Neutrophil (primary cell): ENCODE measurements at regions not wholly inside any gene's neighbourhood (a gene's known extent, or its start where the extent isn't known, plus 50 kb on each side); places are given as distances from the start of the nearest gene placed in this dataset.
"Not testable (repeated sequence)": the region's sequence is repeated elsewhere in the genome, so short reads cannot be mapped to it uniquely, and the experiment has no call there.

Experiments used
- H3K27ac ChIP-seq: fragments of 200-600 bp; sonication (generic); 2 replicates; pipeline ENCODE4 v1.5.1; 2016; ENCODE audit warnings: mild to moderate bottlenecking, moderate library complexity
- H3K27me3 ChIP-seq: fragments of 200-600 bp; sonication (generic); 2 replicates; pipeline ENCODE4 v1.6.0; 2016; ENCODE audit warnings: mild to moderate bottlenecking
- H3K36me3 ChIP-seq: fragments of 200-600 bp; sonication (generic); 2 replicates; pipeline ENCODE4 v1.5.1; 2017
- H3K4me1 ChIP-seq, 2 experiments: fragments of 200-600 bp in 1 of 2; sonication (generic) in 1 of 2; 1 replicate in 1 of 2; 2 replicates in 1 of 2; pipeline versions ENCODE4 v1.5.1 to v1.6.1; 2013 to 2016; ENCODE audit warnings: low read depth in 1 of 2, low read length in 1 of 2, mild to moderate bottlenecking in 1 of 2, moderate library complexity in 1 of 2; ENCODE audit not compliant: control insufficient read depth in 1 of 2, insufficient read depth in 1 of 2
- H3K4me3 ChIP-seq, 2 experiments: fragments of 200-600 bp in 1 of 2; sonication (generic) in 1 of 2; 1 replicate in 1 of 2; 2 replicates in 1 of 2; pipeline ENCODE4 v1.5.1; 2013 to 2016; ENCODE audit warnings: low read depth in 1 of 2, low read length in 1 of 2, mild to moderate bottlenecking in 1 of 2, moderate library complexity in 1 of 2
- H3K9me3 ChIP-seq: fragments of 200-600 bp; sonication (generic); 2 replicates; pipeline ENCODE4 v1.5.1; 2016
- CTCF ChIP-seq: fragments of 200-600 bp; sonication (generic); IDR thresholded peaks from 2 replicates; pipeline ENCODE4 v1.5.1; 2016; ENCODE audit warnings: antibody characterized with exemption

GRCh38 chr6:11423667-11424066 is 113.9 kb upstream of the TMEM170B start:
- H3K36me3 ChIP-seq = no peaks in the 10 kb centered on the region
- TF ChIP-seq CTCF = no peak
- H3K27ac ChIP-seq = no peak overlapping the region
- H3K4me3 ChIP-seq = no peak overlapping the region
- no peaks in the 10 kb centered on the region for H3K4me1 ChIP-seq
- no peaks in the 10 kb centered on the region for H3K27me3 ChIP-seq
- H3K9me3 ChIP-seq = no peaks in the 10 kb centered on the region

DNA sequence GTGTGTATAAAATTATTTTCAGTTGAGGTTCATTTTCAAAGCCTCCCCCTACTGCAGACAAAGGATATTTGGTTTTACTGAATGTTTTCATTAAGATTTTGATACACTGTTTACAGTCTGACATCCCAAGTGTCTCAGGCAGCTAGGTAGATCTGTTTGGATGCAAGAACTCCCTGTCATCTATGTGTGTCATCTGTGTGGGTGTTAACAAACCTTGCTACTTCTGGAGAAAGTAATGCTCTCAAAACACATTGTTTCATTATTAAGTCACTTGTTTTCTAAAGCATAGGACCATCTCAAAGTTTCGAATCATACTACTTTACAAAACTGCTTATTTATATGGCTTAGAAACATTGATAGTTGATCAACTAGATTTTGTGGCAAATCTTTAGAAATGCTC is 114.5 kb upstream of the TMEM170B start:
- no peak overlapping the region for H3K27ac ChIP-seq
- H3K4me1 ChIP-seq = no peaks in the 10 kb centered on the region
- H3K9me3 ChIP-seq = no peaks in the 10 kb centered on the region
- no peak for TF ChIP-seq CTCF
- H3K4me3 ChIP-seq = no peak overlapping the region
- no peaks in the 10 kb centered on the region for H3K36me3 ChIP-seq
- H3K27me3 ChIP-seq = no peaks in the 10 kb centered on the region

DNA sequence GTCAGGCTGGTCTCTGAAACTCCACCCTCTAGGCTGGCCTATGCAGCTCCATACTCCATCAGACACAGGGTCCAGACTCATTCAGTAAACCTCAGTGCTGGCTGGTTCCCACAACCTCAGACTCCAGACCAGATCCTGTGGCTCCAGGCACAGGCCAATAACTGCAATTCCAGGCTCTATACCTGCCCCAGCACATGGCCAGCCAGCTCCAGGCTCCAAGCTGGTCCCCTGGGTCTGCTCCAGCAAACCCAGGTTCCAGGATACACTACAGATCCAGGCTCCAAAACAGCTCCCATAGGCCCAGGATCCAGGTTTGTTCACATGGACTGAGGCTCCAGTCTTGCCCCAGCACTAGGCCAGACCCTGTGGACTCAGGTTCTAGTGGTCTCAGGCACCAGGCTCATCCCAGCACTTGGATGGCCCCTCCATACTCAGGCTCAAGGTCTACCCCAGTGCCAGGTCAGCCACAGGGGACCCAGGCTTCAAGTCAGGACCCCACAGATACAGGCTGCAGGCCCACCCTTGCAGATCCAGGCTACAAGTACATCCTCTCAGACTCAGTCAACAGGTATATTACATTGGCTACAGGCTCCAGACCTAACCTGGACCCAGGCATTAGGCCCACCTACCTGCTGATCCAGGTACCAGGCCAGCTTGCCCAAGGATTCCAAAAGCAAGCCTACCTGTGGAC is 117.6 kb upstream of the TMEM170B start:
- Histone ChIP-seq H3K4me1 (peaks cover 1 to 4% of the 10 kb centered on the region in 2 experiments), H3K27me3 (no peaks in the 10 kb centered on the region), H3K9me3 (no peaks in the 10 kb centered on the region), H3K36me3 (no peaks in the 10 kb centered on the region), H3K27ac (no peak overlapping the region), H3K4me3 (no peak overlapping the region)
- TF ChIP-seq CTCF = no peak

DNA sequence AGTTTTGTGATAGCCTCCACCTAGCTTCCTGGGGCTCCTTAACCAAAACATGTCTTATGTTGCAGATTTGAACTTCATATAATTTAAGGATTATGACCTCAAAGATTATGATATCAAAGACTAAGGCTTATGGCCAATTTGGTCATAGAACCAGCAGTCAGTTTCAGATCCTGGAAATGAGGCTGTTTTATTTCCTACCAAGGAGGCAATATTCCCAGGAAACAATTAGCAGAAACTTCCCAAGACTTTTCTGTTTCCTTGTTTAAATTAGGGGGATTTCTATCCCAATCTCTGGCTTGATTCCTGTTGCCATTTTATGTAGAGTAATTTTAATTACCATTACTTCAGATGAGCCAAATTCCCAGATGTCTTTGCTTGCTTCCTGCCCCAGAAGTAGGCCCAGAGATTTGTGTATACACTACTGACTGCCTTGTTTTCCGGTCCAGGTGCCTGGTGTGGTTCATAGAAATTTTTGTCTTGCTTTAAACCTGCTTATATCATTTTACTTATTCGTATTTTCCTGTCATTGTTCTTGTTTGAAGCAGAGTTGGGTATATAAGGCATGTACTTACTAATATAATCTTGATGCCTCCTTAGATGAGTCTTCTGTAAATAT is 119.2 kb upstream of the TMEM170B start:
- no peaks in the 10 kb centered on the region for H3K36me3 ChIP-seq
- no peak for TF ChIP-seq CTCF
- no peak overlapping the region for H3K27ac ChIP-seq
- H3K4me3 ChIP-seq = no peak overlapping the region
- H3K27me3 ChIP-seq = no peaks in the 10 kb centered on the region
- H3K4me1 ChIP-seq = peaks cover 14 to 19% of the 10 kb centered on the region in 2 experiments
- H3K9me3 ChIP-seq = no peaks in the 10 kb centered on the region

- no peak overlapping the region for H3K4me3 ChIP-seq
- no peak overlapping the region for H3K27ac ChIP-seq
- H3K36me3 ChIP-seq = no peaks in the 10 kb centered on the region
- no peak for TF ChIP-seq CTCF
- no peaks in the 10 kb centered on the region for H3K27me3 ChIP-seq
- peaks cover 14 to 19% of the 10 kb centered on the region in 2 experiments for H3K4me1 ChIP-seq
- H3K9me3 ChIP-seq = no peaks in the 10 kb centered on the region
These were observed 120.5 kb upstream of the TMEM170B start for GRCh38 chr6:11416936-11417576.

DNA sequence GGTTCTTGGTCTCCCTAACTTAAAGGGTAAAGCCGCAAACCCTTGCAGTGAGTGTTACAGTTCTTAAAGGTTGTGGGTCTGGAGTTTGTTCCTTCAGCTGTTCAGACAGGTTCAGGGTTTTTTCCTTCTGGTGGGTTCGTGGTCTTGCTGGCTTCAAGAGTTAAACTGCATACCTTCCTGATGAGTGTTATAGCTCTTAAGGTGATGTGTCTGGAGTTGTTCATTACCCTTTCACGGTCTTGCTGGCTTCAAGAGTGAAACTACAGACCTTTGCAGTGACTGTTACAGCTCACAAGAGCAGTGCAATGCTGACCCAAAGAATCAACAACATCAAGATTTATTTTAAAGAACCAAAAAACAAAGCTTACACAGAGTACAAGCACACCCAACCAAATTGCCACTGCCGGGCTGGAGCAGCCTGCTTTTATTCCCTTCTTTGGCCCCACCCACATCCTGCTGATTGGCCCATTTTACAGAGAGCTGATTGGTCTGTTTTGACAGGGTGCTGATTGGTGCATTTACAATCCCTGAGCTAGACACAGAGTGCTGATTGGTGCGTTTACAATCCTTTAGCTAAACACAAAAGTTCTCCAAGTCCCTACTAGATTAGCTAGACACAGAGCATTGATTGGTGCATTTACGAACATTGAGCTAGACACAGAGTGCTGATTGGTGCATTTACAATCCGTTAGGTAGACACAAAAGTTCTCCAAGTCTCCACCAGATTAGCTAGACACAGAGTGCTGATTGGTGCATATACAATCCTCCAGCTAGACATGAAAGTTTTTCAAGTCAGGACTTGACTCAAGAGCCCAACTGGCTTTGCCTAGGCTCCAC is 121.2 kb upstream of the TMEM170B start:
- H3K9me3 ChIP-seq, H3K27ac ChIP-seq, H3K27me3 ChIP-seq, H3K36me3 ChIP-seq, H3K4me3 ChIP-seq: not testable (repeated sequence)
- H3K4me1 ChIP-seq = peaks cover 14 to 19% of the 10 kb centered on the region in 2 experiments
